HG02970 (cell line): ENCODE measurements at regions not wholly inside any gene's neighbourhood (a gene's known extent, or its start where the extent isn't known, plus 50 kb on each side); places are given as distances from the start of the nearest gene placed in this dataset.

ENCODE experiments used
- ATAC-seq: cut with Tn5 transposase; IDR thresholded peaks from one replicate; pipeline ENCODE4 v1.9.1; 2021; ENCODE audit warnings: mild to moderate bottlenecking, moderate library complexity, moderate number of reproducible peaks; ENCODE audit not compliant: unreplicated experiment, low FRiP score

DNA sequence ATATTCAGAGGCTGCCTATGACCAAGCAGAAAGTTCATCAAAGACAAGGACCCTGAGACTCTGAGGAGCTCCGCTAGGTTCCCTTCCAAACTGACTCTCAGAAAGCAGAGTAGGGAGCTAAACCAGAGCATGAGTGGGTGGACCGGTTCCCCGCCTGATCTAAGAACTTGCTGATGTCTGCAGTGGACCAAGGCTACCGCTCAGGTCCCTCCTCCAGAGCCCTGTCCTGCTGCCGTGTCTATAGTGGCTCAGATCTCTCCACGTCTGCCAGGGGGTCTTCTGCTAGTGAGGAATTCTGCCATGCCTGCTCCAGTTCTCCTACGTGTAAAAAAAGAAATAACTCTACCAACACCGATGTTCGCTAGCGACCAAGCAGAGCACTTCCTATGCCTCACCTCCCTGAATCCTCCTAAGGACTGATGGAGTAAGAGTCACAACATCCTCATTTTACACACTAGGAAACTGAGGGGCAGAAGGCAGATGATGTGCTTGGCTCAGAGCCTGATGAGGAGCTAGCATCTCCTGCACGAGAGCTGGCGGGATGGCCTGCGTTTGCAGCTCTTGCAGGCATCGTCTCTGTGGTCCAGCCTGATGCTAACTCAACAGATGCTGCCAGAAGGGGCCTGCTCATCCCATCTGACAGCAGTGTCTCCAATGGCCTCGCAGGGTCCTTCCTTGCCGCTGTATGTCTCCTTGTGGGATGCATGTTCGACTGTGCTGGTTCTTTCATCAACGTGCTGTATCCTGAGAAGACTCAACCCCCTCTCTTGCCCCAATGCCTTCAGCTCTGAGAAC, 265.5 kb downstream of the C16orf95 start:
- no peak for ATAC-seq

DNA sequence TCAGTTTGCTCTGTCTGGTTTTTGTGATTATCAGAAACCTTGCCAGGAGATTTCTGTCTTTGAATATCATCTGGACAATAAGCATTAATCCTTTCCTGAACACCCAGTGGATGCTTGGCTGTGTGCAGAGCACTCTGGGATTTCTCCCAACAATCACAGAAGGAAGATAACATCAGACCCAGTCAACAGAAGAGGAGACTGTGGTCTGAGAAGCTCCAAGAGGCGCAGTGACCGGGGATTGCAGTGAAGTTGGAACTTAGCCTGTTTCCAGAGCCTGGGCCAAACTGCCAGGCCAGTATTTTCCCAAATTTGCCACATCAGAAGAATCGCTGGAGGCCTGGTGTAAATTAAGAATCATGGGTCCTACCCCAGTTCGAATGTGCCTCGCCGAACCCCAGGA, 264.7 kb downstream of the C16orf95 start:
- no peak for ATAC-seq

DNA sequence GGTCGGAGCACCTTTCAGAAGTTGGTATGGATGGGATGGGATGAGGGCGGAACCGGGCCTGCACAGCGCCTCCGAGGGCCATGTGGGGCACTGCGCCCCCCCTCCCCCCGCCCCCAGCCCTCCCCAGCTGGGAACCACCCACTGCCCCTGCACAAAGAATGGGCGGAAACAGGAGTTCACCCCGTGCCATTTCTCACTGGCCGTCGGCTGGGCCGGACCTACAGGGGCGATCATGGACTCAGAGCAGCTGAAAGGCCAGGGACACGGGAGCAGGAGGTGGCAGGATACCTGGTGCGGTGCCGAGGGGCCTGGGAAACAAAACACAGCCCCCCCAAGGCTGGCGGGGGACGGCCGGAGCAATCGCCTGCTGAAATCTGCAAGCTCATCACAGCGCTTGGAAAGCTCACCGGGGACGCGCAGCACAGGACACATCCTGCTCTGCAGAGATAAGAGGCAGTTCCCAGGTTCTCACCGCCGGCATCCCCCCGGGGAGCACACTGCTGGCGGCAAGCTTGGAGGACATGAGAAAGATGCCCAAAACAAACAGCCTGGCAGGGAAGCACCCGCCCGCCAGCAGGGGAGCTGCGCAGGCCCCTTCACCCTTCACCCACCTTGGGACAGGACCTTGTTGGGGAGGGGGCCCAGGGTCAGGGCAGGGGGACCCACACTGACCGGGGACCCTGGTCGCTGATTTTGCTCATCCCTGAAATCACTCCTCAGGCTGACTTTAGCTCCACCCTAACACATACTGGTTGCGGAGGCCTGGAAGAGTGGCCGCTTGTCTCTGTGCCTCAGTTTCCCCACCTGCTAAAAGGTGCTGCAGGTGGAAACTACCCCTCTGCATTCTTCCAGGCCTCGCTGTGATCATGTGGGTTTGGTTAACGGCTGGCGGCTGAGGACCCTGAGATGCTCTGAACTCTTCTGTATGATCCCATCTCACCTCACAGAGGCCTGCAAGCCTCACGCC, 263.9 kb downstream of the C16orf95 start:
- no peak for ATAC-seq

DNA sequence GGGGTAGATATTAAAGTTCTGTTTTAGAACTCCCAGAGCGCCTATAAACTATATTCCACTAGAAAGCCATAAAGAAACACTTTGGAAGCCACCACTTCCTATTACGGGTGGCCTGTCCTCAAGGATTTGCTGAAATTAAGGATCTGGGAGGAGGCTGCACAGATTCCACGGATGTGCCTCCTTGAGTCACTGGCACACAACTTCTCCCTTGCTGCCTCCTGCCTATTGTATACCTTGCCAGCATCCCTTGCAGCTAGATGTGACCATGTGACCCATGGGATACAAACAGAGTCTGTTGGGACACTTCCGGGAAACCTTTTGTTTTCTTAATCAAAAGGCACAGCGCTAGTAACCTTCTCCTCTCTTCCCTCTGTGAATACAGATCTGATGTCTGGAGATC, 263.0 kb downstream of the C16orf95 start:
- ATAC-seq, result no peak

DNA sequence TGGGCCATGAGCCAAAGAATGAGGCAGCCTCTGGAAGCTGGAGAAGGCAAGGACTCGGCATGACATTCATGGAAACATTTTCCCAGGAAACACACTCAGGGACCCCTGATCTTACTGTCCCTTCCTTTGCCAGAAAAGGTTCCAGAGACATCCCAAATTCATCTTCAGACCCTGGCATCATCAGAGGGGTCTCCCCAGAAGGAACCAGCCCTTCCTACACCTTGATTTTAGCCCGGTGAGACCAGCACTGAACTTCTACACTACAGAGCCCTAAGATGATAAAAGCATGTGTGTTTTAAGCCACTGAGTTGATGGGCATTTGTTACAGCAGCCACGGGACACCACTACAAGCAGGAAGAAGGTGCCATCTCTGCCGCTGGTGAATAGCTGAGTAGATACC, 262.3 kb downstream of the C16orf95 start:
- no peak for ATAC-seq

DNA sequence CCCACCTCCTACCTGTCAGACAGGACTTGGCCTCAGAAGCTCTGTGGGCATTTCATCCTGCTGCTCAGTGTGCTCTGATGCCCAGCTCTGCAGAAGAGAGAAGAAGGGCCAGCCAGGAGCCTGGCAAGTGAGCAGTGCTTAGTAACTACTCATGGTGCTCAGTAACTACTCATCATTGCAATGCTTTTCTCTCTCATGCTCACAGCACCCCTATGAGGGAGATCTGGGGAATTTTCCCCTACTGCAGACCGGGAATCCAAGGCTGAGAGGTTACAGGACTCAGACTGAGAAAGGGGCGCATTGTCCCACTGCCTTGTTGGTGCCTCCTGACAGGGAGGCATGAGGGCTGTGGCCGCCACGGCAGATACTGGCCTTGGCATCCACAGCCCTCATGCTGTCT, 261.1 kb downstream of the C16orf95 start:
- no peak for ATAC-seq

DNA sequence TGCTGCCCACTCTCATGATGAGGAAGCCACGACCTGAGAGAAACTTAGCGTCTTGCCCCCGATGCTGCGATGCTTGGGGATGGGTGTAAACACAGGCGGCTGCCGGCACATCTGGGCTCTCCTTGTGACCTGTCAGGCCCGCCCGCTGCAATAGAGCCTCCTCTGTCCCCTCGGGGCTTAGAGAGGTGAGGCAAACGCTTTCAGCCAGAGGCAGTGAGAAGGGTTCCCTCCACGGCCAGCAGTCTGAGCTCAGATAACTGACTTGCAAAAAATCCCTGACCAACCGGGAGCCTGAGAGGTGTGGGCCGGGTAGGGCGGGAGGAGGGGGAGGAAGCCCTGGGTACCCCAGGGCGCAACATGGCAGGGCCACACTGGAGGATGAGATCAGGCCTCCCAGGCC, 260.6 kb downstream of the C16orf95 start:
- ATAC-seq, result no peak

DNA sequence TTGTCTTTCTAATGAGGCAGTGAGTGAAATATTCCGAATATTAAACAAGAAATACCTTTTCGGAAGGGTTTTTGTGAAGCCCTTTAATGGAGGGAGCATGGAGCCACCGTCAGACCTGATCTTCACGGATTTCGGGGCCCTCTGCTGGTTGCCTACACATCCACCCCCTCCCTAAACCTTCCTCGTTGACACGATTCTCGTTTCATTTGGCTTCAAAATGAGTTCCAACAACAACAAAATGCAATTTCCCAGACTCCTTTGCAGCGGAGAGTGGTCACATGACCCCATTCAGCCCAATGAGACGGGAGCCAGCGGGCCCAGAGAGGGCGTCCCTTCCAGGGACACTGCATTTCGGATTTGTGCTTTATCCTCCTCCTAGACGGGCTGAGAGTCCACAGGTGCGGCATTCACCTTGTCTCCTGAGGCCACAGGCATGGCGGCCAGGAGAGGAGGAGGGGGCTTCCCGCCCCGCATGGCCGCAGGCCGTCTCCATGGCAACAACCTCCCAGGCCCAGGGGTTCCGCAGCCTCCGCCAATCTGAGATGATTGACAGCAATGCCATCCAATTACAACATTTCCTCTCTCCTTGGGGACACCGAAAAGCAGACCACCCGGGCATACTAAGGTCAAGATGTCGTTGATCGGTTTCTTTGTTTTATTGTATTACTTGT, 259.8 kb downstream of the C16orf95 start:
- ATAC-seq, result no peak

DNA sequence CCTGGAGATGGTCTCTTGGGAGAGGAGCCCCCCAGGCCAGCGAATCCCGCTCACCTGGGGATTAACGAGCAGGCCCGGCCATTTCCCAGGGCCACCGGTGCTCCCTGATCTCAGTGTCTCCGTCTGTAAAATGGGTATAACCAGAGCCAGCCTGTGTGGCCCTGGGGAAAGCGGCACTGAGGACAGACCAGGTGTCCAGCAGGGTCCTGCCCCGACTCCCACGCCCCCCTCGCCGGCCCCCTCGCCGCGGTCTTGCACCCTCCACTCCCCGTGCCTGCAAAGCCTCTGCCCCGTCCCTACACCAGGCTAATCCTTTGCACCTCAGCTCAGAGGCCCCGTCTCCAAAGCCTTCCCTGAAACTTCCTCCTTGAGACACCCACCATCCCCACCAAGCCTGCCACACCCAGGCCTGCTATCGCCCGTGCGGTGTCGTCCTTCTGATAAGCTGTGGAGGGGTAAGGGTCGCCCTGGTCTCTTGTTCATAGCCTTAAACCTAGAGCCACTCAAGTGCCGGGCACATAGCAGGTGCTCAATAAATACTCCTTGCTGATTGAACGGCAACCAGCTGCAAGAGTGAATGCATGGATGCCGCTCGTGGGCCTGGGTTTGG, 259.1 kb downstream of the C16orf95 start:
- ATAC-seq, result no peak

DNA sequence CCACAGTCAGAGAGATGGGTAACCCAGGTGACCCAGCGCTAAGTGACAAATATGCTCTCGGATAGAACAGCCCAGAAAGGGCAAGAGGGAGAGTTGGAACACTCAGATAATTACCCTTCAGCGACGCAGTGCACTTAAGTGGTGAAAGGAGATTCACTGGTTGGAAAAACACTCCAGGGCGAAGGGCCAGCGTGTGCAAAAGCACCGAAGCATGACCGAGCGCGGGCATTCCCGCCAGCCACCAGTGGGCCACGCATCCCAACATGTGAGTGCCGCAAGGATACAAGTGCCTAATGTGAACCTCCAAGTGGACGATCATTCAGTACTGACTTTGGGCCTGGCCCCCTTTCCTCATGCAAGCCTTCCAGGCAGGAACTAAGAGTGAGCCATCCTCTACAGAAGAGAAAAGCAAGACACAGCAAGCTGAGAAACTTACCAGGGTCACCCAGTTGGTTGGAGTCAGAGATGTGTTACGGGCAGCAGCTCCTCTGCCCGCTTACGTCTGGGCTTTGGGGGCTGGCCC, 258.4 kb downstream of the C16orf95 start:
- no peak for ATAC-seq

DNA sequence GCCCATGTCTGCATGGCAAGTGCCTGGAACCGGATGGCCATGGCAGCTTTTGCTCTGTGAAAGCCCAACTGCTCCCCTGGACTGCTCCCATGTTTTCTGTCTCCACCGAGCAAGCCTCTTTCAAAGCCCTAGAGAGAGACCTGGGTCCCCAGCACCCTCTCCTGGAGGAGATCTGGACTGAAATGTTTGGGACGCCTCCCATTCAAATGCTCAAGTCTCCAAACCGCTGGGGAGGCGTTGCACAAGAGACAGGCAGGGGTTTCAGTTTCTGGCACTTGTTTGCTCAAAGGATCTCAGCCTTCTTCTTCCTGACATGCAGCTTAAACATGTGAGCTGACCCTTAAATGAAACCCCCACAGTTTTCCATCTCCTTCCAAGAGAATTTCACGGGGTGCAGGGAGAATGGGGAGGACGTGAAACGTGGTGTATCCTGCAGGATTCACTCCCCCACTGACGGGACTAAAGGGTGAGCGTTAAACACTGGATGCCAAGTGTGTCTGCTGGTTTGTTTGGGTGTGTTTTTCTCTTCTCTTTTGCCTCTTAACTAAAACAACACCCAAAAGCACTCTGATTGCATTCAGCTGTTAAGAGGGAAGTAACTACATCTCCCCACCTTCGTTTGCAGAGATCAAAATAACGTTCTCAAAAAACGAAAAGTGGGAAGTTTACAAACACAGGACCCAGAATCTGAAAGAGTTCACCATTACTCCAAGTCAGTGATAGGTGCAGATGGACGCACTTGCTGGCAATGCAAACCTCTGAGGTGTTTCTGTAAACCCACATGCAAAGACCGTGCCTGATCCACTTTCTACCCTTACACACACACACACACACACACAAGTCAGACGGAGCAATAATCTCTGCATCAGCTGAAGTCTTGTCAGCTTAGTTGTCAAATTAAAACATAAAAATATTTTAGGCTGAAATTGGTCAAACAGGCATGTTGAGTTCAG, 256.9 kb downstream of the C16orf95 start:
- ATAC-seq, result no peak

DNA sequence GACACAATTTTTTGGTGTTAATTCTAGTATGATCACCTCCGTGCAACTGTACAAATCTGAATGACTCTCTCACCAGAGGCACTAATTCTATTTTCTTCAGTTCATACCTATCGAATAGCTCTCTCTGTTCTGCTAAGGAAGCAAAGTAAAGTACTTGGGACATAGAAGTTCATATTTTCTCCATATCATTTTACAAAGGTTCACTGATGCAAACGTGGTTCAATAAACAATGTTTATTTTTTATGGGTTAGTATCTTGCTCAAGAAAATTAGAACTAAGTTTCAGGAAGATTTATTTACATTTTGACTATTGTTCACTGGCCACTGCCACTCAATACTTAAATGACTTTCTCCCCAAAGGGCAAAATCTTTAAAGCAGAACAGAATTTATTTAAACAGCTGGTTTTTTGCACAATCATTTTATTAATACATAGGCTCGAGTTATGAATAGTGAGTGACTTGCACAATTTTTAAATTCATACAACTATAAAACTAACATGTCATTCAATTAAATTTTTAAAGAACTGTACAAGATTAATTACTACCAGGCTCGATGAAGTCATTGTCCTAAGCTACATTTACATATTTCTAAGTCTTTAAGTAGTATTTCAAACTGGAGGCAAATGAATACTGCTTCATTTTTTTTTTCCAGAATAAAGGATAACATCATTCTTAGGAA, 255.8 kb downstream of the C16orf95 start:
- ATAC-seq, result no peak

DNA sequence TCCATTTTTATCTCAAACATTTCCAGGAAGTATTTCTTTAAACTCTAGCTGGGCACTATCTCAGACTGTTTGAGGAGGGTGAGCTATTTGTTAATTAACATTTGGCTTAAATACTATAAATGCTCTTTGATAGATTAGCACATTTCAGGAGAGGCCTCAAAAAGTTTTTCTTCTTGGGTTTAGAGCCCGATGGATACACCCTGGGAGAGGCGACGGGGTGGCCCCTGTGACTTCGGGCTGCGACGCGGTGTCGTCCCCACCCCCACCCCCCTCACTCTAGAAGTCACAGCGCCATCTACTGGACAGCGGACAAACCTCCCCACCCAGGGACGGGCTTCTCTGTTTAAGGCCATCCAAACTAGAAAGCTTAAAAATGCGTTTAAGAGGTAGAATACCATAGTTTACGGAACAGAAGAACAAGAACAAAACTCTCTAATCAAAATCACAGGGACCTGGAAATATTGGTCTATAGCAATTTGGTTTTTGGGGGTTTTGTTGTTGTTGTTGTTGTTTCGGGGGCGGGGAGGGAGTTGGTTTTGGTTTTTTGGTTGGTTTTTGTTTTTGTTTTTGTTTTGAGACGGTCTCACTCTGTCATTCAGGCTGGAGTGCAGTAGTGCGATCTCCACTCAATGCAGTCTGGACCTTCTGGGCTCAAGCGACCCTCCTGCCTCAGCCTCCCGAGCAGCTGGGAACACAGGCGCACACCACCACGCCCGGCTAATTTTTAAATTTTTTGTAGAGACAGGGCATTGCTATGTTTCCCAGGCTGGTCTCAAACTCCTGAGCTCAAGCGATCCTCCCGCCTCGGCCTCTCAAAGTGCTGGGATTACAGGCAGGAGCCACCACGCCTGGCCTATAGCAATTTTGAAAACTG, 254.4 kb downstream of the C16orf95 start:
- ATAC-seq, result no peak

DNA sequence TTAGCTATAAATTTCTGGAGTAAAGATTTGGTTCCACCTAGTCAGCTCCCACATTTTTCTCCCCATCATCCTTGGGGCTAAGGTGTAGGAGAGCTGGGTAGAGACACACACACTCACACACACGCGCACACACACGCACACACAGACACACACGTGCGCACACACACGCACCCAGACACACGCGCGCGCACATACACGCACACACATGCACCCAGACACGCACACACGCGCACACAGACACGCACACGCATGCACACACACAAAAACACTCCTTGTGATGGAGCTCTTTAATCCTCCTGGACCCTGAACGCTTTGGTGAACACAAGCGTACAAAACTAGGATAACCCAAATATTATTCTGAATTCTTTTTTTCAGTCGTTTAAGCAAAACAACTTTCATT, 253.6 kb downstream of the C16orf95 start:
- no peak for ATAC-seq

DNA sequence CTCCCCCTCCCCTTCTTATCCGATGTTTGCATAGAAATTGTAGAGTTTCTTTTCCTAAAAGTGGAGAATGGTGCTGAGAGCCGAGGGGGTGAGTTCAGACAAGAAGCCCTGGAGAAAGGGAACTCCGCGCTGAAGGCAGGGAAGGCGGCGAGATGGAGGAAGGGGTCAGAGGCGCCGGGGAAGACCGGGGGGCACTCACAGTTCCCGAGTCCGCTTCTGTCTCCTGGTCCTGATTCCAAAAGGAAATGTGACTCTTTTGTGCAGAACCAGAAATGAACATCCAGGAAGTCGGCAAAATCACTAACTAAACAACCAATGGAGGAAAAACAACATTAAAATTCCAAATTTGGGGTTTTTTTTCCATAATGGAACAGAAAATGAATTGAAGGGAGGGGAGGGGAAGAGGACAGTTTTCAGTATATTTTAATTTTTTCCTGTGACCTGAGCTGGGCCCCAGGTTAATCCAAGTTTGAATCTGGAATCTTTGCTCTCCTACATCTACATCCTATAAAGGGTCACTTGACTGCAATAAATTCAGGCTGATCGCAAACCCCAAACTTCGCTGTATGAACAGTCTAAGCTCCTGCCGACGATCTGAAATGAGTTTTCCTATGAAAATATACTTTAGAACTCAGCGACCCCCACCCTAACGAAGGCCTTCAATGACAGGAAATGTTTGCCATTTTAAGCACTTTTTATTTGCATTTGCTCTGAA, 252.3 kb downstream of the C16orf95 start:
- ATAC-seq, result no peak

DNA sequence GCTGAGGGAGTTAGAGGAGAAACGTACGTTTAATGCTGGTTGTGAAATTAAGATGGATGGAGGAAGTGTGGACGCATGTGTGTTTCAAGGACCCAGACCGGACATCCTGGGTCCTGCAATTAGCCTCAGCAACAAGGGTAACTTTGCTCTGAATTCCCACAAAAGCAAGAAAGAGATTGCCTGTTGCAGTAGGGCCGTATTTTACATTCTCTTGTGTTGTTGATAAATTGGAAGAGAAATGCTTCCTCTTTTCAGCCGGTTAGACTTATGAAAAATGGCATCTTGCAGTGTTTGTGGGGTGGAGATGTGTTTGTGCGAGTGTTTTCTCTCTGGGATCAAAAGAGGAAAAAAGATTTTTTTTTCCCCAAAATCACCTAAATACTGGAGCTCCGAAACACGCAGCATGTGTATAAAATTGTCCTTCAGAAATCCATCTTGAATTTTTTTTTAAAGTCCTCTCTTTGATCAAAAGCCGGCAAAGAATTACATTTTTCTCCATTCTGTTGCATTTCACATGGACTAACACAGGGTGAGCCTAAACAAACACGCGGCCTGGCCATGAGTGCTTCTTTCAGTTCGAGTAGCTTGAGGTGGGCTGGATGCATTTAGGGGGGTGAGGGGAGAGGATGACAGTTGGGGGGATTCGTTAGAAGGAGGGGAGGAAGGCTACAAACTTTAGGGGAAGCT, 251.6 kb downstream of the C16orf95 start:
- no peak for ATAC-seq
